ENCODE measurements at regions not wholly inside any gene's neighbourhood (a gene's known extent, or its start where the extent isn't known, plus 50 kb on each side); places are given as distances from the start of the nearest gene placed in this dataset.

DNA sequence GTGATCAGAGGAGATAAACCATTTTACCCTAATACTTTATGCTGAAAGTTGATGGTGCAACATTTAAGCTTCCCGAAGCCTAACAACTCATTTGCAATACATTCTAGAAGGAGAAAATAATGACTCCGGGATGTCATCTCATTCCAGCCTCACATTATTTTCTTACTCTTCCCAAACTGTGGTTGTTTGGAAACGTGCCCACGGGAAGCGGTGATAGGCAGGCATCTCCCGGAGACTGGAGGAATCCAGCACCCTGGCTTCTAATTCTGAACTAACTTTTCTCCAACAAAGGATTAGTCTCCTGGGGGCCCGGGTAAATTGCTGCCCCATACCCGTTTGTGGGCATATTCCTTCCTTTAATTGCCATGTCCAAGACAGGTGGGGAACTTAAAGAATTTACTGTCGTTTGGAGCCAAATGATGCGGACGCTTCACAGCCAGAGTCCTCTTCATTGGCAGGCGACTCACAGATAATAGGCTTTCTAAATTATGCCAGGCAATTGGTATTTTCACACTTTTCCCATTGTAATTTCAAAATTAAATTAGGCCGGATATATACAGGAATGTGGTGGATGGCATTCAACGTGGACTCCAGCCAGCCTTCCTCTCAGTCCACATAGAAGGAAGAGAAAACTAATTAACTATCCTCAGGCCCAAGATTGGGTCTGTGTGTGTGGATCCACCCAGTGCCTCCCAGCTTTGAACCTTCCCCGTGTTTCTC is 278.1 kb downstream of the AJAP1 start:
- no peak for DNase-seq

DNA sequence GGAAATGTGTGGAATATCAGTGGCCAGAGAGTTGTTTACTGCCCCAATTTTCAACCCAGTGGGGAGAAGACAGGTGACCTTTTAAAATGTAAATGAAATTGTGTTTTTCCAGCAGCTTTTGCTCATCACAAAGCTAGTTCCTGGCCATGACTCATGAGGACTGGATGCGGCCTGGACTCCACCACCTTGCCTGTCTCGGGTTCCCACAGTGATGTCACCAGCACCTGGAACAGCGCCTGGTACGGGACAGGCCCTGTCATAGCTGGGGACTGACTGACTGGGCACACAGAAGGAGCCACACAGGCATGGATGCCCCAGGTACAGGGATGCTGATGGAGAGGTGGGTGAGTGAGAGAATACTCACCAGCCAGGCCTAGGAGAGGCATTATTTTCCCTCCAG is 277.1 kb downstream of the AJAP1 start:
- no peak for DNase-seq

DNA sequence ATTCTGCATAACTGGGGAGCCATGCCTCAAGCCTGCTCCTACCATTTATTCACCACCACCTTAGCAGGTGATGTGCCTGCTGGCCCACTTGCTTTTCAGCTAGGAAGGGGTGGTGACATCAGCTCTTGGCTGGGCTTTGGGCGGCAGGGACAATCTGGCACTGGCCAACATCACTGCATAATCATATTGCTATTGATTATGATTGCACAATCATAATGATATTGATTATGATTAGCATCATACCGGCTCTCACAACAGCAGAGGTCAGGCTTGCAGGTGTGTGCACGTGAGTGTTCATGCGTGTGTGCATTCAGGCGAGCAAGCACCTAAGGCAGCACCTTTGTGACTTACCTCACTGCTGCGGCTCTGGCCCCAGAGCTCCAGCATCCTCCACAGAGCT is 273.8 kb downstream of the AJAP1 start:
- no peak for DNase-seq

DNA sequence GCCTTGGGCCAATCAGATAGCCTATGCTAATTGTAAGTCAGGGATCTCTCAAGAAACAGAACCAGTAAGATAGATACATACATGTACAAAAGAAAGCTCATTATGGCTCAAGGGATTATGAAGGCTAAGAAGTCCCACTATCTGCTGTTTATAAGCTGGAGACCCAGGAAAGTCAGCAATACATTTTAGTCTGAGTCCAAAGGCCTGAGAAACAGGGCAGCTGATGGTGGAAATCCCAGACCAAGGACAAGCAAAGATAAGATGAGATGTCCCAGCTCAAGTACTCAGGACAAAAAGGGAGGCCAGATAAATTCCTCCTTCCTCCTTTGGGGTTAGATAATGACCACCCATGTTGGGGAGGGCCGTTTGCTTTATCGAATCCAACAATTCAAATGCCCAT is 269.9 kb downstream of the AJAP1 start:
- DNase-seq = no peak

DNA sequence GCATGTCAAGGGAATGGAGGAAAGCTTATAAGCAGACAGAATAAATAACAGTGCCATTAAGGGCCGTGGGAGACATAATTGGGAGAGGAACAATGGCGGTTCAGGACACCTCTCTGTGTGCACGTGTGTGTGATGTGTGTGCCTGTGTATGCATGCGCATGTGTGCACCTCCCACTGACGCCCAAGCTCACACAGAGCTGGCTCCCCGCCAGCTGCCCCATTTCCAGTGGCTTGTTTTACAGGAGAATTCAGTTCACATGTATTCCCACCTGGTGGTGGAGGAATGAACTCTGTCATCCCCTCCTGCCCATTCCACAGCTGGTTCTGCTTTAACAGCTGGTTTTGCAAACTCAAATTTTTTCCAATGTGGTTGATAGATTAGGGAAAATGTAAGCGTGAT is 262.2 kb downstream of the AJAP1 start:
- no peak for DNase-seq

DNA sequence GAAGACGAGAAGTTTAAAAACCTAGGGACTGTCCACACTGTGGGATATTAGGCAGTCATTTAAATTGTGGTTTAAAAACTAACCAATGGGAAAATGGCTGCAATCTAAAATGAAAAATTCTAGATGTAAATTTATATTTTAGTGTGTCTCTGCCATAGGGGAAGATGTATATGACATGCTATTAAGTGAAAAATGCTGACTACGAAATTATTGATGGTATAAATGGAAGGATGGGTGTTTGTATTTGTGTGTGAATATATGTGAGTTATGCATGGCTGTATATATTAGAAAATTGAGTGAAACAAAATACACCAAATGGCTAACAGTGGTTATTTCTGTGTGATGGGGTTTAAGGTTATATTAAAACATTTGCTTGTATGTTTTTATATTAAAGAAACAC is 260.7 kb downstream of the AJAP1 start:
- DNase-seq = no peak

DNA sequence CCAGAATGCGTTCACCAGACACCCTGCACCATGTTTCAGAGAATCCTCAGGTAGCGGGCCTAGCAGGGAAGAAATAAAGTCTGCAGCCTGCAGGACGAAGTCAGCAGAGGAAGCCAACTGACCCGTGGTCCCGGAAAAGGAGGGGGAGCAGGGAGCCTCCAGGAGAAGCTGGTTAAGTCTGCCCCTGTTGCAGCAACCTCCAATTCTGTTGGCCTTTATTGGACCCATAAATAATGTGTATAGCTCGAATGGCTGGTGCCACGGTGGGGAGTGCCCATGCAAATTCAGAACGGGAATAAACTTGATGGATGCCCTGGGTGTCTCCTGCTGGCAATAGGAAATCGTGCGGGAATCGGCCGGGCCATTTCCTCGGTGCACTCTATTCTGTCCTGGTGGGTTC is 254.1 kb downstream of the AJAP1 start:
- DNase-seq = no peak

DNA sequence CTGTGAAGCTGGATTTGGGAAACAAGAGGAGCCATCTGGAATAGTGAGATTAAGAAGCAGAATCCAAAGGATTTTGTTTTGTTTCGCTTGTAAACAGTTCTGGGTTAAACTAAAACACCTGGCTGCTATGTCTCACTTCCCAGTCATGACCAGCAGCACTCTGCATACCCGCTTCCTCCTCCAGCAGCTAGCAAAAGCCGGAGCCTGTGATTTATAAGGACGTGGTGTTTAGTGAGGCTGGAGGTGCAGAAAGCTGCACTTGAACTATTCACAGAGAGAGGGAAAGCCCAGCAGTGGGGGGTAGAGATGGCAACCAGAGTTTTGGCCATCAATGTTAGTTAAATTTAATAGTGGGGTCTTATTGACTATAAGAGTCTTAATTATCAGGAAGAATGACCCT is 240.2 kb downstream of the AJAP1 start:
- DNase-seq = no peak

DNA sequence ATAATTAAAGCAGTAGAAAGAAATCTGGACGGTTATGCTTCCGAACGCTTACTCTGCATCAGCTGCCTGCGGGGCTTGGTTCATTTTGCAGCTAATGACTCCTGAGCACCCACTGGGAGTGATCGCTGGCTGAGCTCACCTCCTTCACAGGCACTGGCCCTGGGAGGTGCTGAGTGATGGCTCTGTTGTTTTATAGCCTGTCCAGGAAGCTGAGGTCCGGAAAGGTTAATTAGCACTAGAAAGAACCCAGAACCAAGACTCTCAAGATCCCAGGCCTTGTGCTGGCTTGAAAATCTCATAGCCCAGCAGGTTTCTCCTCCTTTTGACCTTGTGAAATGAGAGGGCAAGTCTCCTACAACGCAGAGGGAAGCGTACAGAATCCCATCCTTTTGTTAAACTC is 226.2 kb downstream of the AJAP1 start:
- no peak for DNase-seq

DNA sequence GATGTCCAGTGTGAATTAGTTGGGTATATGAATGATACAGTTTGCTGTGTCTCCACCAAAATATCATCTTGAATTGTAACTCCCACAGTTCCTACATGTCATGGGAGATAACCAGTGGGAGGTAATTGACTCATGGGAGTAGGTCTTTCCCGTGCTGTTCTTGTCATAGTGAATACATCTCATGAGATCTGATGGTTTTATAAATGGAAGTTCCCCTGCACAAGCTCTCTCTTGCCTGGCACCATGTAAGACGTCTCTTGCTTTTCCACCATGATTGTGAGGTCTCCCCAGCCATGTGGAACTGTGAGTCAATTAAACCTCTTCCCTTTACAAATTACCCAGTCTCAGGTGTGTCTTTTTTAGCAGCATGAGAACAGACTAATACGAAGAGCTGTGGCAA is 223.0 kb downstream of the AJAP1 start:
- no peak for DNase-seq

DNA sequence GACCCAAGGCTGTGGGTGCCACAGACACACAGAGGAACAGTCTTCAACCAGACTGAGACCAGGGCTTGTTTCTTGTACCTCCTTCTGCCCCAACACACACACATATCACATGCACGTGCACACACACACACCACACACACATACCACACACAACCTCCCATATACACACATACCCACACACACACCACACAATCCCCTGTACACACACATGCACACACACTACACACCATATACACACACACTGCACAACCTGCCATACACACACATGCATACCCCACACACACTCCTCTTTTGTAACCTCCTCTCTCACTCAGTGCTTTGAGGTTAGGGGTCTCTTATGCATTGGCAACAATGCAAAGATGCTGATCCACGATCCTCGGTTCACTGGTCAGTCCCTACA is 217.0 kb downstream of the AJAP1 start:
- no peak for DNase-seq

DNA sequence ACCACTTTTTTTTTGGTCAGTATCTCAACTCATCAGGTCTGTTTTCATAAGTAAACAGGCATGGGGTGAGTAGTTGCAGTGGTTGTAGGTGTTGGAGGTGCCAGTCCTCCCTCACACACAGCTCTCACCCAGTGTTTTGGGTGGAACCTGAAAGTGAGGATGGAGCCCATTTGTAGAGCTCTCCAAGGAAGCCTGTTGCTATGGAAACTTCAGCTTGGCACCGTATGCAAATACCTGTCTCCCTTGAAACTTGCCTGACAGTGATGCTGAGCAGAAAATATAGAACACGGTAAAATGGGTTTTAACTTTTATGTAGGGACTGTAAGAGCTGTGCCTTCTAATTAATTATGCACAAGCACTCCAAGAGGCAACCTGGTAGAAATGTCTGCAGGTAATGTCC is 214.1 kb downstream of the AJAP1 start:
- DNase-seq = no peak

DNA sequence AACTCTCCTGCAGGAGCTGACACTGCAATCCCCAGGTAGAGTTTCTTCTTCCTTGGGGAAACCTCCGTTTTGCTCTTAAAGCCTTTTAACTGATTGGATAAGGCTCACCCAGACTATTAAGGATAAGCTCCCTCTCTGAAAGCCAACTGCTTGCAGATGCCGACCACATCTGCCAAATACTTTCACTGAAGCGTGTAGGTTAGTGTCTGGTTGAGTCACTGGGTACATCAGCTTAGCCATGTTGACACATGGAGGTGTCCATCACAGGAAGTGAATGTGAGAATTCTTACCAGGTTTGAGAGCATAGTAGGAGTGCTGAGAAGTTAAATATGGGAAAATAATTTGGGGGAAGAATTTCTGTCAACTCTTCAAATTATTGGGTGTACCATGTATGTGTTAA is 202.0 kb downstream of the AJAP1 start:
- DNase-seq = no peak

DNA sequence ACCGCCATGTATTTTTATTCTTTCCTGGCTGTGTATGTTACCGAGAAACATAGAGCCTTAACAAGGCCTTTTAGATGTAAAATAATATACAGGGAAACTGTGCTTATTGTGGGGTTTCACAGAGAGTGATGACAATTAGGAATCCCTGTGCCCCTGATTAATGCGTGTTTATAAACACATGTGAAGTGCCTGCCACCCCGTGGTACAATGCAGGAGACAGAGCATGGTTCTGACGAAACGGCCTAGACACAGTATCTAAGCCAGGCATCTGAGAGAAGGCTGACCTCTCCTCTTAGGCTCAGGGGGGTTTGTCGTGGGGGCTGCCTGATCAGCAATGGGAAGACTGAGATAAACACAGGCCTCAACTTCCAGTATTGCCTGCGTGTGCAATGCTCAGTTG is 200.0 kb downstream of the AJAP1 start:
- DNase-seq = no peak

DNA sequence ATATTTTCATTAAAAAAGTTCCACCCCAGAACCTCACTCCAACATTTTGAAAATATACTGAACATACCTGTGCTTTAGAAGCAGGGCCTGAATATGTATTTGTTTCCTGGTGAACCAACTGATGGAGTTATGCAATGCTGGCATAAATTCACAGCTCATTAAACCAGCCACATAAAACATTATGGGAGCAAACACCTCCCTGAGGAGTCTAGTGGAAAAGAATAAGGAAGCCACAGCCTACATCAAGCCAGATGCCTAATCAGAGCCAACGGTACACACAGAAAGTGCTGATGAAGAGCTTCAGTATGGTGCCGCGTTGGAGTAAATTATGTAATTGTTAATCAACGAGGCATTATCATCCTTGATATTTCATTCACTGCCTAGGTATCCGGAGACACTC is 199.5 kb downstream of the AJAP1 start:
- DNase-seq = no peak

DNA sequence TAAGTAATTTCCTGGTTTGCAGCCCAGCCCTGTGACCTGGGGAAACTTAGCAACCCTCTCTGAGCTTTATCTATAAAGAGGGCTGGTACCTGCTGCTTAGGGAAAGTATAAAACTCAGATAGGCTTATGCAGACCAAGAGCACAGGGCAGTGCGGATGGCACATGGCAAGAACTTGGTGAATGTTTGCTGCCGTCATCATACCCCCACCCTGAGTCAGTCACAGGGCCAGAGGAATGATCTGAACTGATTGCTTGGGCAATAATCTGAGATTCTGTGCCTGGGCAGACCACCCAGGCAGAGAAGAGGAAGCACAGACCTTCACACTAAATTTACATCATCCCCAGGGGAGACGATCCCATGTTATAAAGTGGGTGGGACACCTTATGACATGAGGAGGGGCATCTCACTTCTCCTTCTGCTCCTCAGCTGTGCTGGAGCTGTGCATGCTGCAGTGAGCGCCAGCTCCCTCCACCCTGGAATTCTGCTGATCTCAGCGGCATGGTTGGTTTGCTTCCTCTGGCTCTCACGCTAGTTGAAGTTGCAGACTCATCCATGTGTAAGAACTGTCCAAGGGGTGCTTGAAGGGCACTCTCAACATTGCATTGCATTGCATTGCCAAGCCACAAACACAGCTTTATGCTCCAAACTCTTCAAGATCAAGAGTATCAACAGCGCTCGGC is 197.1 kb downstream of the AJAP1 start:
- DNase-seq = no peak

DNA sequence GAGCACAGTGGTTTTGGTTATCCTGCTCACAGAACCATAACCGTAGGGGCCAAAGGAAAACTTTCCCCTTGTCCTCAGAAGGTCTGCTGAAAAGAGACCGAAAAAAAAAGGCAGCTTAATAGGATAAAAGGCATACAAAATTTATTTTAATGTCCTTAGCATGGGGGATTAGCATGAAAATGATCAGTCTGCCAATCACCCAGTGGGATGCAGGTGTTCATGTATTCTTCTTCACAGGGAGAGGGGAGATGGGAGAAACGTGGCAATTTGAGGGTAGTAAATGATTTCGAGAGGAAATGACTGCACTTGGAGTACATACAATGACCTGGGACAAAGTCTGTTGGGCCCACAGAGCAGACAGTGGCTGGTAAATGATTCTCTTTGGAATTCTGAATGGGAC is 194.0 kb downstream of the AJAP1 start:
- DNase-seq = no peak

DNA sequence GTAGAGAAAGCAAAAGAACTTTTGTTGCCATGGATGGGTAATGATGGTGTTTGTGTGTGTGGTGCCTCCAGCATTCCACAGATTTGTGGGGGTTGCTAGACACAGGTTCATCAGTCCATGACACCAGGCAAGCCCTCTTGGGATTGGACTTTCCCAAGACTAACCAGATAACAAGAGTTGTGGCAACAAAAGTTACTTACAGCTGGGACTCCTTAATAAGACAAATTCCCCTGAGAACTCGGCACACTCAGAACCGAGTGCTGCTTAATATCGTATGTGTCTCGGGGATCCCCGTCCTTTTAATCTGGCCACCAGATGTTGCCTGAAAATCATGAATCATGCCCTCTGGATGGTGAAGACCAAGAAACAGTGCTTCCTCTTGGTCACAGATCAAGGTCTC is 193.3 kb downstream of the AJAP1 start:
- no peak for DNase-seq
